Stimulated activated CD4-positive, alpha-beta T cell treated with anti-CD3 and anti-CD28 coated beads, Interleukin-1b, Interleukin-23, amount 100 ng/mL, for 48 hours (primary cell): ENCODE measurements at regions not wholly inside any gene's neighbourhood (a gene's known extent, or its start where the extent isn't known, plus 50 kb on each side); places are given as distances from the start of the nearest gene placed in this dataset.
"Not testable (repeated sequence)": the region's sequence is repeated elsewhere in the genome, so short reads cannot be mapped to it uniquely, and the experiment has no call there.

ENCODE experiments used
- DNase-seq: peaks from one replicate; pipeline ENCODE4 v3.0.0-alpha.2; 2020

DNA sequence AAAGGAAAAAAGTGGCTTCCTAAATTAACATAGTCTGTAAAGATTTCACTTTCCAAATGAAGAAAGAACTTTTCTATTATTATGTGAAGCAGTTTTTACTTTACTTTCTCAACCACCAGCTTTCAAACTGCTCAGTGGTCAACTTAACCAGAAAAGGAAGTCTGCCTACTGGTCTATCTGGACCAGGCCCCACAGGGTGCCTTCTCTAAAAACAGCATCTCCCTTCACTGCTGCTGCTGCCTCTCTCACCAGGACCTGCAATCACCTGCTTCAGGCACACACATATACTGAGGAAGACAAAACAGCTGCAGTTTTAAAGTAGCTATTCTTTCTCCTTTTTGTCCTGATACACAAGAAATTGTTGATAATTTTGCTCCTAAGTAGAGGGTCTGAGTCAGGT, 221.3 kb upstream of the DCC start:
- DNase-seq: no peak

DNA sequence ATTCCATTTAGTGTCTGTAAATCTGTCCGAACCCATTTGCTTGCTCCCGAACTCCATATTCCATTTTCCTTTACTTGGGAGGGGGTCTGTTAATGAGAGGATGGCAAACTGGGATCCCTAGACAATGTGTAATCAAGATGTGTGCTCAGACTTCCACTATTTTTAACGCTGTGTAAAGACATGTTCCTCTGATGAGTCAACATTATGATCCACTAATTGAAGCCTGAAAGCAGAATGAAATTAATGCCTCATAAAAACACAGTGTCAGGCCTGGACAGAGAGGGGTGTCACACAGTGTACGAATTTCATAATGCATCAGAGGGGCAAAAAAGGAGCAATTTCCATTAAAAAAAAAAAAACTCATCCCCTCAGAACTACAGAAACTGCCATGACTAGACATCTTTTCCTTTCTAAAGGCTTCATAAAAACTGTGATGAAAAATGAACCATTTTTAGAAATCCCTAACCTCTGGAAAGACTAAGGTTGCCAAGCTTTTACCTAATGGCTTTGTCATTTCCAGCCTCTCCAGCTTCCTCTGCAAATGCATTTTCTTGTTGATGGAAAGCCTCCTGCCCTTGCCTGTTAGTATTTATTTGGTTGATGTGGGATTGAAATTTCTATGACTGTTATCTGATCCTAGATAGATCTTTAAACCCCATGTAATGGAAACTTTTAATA, 209.2 kb upstream of the DCC start:
- no peak for DNase-seq

GRCh38 chr18:52131845-52132244, 208.2 kb upstream of the DCC start:
- DNase-seq: no peak

DNA sequence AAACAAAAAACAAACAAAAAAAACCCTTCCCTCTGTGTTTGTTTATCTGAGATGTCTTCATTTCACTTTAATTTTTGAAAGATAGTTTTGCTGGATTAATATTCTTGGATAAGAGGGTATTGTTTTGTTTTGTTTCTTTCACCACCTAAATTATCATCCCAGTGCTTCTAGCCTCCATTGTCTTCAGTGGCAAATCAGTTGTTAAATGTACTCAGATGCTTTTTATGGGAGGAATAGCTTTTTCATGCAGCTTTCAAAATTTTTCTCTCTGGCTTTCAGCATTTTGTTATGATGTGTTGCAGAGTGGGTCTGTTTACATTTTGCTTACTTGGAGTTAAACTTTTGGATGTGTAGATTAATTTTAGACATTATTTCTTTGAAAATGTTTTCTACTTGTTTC, 203.5 kb upstream of the DCC start:
- no peak for DNase-seq

DNA sequence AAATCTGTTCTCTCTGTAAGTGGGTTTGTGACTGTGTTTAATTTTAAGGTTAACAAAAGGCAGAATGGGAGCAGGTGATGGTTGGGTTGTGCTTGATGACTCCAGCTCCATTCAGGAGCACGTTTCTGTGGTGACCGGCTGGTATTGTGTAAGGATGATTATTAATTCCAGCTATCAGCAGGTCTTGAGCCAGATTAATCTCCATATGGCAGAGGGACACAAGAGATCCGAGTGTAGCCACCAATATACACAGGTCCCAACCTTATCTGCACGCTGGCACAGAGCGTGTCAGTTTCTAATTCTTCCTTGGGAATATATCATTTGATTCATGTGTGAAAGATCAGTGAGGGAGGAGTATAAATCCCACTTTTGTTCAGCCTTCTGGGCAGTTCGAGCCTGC, 199.0 kb upstream of the DCC start:
- DNase-seq: no peak

- DNase-seq: no peak
Measured at GRCh38 chr18:52150050-52150449, 189.9 kb upstream of the DCC start.

- no peak for DNase-seq
Measured at GRCh38 chr18:52152036-52152435, 188.0 kb upstream of the DCC start.

- no peak for DNase-seq
Measured at GRCh38 chr18:52156166-52156565, 183.8 kb upstream of the DCC start.

- no peak for DNase-seq
Measured at GRCh38 chr18:52160636-52161035, 179.4 kb upstream of the DCC start.

DNA sequence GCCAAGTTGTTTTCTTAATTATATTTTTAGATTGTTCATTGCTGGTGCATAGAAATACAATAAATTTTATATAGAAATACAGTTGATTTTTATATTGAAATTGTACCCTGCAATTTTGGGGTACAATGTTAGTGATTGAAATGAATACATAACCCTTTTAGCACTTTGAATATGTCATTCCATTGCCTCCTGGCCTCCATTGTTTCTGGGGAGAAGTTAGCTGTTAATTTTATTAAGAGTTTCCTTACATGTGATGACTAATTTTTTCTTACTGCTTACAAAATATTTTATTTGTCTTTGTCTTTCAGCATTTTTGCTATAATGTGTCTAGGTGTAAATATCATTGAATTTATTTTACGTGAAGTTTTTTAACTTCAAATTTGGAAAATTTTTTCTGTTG, 176.5 kb upstream of the DCC start:
- DNase-seq: no peak

DNA sequence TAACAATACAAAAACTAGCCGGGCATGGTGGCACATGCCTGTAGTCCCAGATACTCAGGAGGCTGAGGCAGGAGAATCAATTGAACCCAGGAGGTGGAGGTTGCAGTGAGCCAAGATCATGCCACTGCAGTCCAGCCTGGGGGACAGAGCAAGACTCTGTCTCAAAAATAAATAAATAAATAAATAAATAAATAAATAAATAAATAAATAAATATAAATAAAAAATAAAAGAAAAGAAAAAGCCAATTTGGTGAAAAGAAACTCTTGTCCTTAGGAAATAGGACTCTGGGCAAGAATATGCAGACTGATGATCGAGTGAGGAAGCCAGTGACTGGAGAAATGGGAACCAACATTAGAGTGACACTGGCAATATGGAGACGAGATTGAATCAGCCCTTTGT, 171.9 kb upstream of the DCC start:
- DNase-seq: not testable (repeated sequence)

DNA sequence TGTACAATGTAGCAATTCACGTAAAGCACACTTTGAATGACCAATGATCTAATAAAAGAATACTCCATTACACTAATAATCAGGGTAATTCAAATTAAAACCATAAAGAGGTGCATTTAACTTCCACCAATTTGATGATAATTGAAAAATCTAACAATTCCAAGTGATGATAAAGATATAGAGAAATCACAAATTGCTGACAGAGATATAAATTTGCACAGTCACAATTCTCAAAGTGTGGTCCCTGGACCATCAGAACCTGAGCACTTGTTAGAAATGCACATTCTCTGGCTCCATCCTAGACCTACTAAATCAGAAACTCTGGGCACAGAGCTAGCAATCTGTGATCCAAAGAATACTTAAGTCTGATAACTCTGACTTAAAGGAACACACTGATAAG, 165.8 kb upstream of the DCC start:
- DNase-seq: no peak

DNA sequence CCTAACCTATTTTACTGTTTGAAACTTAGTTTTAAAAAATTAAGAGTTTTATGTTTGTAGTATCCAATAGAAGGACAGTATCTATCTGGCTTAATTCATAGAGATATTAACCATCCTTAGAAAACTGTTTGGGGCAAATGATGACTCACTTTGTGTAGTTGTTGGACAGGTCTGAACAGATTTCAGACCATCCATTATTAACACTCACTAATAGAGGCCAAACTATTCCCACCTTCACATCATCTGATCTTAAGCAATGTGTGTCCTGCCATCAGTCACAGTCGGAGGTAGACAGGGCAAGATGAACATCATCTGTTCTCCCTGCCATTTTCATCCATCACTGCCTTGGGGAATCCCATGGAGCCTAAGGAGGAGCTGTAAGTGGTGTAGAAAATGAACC, 164.6 kb upstream of the DCC start:
- DNase-seq: no peak

DNA sequence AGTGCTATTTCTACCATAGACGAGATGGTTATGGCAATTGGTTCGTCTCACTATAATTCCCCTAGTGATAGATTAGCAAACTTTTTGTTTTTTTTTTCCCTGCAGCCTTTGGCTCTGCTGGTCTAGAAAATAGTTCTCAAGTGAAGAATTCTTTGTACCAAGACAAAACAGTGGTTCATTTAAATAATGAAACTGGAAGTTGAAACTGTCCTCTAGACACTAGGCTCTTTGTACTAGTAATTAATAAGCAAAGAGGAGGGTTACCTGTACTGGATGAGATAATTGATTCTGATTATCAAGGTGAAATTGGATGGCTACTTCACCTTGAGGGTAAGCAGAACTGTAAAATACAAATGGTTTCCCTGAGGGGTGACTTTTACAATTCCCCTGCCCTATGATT, 156.9 kb upstream of the DCC start:
- DNase-seq: no peak

- DNase-seq: no peak
Measured at GRCh38 chr18:52190195-52190594, 149.8 kb upstream of the DCC start.

GRCh38 chr18:52190631-52191030, 149.4 kb upstream of the DCC start:
- DNase-seq: no peak

DNA sequence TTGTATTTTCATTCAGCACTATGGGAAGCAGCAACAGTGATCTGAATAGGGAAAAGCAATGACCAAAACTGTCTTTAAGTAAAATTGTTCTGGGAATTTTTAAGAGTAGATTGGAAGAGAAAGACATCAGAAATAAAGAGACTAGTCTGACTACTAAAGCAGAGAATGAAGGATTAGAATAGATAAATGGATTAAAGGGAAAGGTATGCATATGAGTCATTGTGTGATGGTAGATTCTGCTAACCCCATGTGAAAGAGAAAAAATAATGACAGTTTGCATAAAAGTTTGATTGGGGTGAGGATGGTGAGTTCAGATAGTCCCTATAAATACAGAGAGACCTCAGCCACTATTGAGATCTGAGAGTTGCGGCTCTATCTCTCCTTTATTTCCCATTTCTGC, 139.6 kb upstream of the DCC start:
- DNase-seq: no peak

DNA sequence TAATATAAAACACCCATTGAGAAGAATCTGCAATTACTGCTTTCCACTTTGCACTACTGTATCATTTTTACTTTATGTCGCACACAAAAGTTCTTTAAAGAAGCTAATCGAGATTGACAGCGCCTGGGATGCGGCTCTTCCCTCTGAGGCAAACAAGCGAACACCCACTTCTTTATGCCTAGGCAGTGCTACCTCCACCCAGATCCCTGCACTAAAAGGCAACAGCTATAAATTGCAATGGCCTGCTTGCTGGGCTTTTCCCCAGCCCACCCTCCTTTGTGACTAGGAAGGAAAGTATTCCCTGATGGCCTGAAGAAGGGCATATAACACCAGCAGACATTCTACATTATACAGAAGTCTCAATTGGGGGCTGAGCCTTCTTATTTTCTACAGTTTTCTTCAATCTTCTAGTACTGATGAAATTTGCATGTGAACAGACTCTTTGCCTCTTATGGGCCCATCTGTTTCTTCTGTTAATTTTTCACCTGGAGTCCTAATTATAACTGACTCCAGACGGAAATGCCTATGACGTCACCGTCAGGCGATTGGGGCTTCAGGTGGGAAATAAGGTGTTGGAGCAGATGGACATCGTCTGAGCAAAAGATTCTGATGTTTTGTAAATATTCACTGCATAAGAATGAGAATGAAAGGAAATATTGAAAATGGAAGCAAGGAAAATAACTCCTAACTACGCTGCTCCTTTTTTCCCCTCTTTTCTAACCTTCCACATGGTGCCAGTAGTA, 138.9 kb upstream of the DCC start:
- DNase-seq: no peak

- DNase-seq: no peak
Measured at GRCh38 chr18:52208646-52209045, 131.4 kb upstream of the DCC start.

GRCh38 chr18:52216109-52216508, 123.9 kb upstream of the DCC start:
- no peak for DNase-seq

GRCh38 chr18:52216666-52217065, 123.3 kb upstream of the DCC start:
- no peak for DNase-seq

- no peak for DNase-seq
Measured at GRCh38 chr18:52219102-52219501, 120.9 kb upstream of the DCC start.

DNA sequence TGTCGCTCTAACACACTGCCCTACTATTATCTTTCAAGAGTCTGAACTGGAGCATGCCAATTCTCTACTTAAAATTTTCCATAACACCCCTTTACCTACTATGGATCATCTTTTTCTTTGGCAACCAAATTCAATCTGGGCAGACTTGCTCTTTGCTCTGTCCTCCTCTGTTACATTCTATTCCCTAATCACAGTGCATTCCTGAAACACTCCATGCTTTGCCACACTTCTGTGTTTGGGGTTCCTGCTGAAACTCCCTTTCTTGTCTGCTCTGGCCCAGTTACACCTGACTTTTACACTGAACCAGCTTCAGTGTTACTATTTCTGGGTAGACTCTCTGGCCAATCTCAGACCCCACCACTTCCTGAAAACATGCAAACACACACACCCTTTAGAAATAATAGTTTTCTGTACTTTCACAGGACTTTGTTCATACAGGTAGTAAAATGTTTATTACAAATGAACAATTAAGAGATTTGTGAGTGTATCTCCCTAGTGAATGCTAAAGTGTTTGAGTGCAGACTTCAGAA, 119.9 kb upstream of the DCC start:
- no peak for DNase-seq

GRCh38 chr18:52222211-52222610, 117.8 kb upstream of the DCC start:
- no peak for DNase-seq

GRCh38 chr18:52227536-52227935, 112.5 kb upstream of the DCC start:
- DNase-seq: no peak
